K562 (cell line): ENCODE measurements at regions not wholly inside any gene's neighbourhood (a gene's known extent, or its start where the extent isn't known, plus 50 kb on each side); places are given as distances from the start of the nearest gene placed in this dataset.

Experiments
- ATAC-seq: fragments of 200-7000 bp; cut with Tn5 transposase; 3 replicates; pipeline ENCODE4 v1.9.1; 2020; ENCODE audit warnings: moderate library complexity
- BruUV-seq: library from RNA; stranded (reverse); fragments of 400-500 nt; replicated peaks from 2 replicates; lab custom pipeline; 2021; lab: Mats Ljungman, UMichigan
- CTCF ChIA-PET: fragments of 300-600 bp; formaldehyde crosslinking; extraction: SDS; loops from one replicate; lab custom pipeline; 2021; ENCODE audit warnings: low intra/inter-chr PET ratio; lab: Yijun Ruan, JAX
- POLR2A ChIA-PET: fragments of 300-600, 350-650 bp; sonication (Branson Sonifier 250); formaldehyde crosslinking; extraction: SDS; loops from one replicate; lab custom pipeline; 2021; ENCODE audit warnings: antibody characterized with exemption, inconsistent platforms; lab: Yijun Ruan, JAX
- DNase-seq, 4 experiments: peaks; one replicate each; pipeline versions ENCODE4 v3.0.0 to v3.0.0-alpha.2; 2011 to 2018; ENCODE audit warnings: low spot score in 3 of 4, mixed read lengths in 3 of 4; ENCODE audit errors: extremely low read depth in 1 of 4
- FAIRE-seq: peaks from 2 replicates; lab custom pipeline; 2011; peaks lifted over from hg19 to GRCh38; lab: Jason Lieb, UNC
- H2AFZ ChIP-seq: 2 replicates; pipeline ENCODE4 v1.6.0; 2011; ENCODE audit warnings: low read depth, low read length, control low read depth, inconsistent platforms
- H3K27ac ChIP-seq: fragments of 200-600 bp; 3 replicates; pipeline ENCODE4 v1.8.0; 2011; ENCODE audit warnings: low read depth, mild to moderate bottlenecking, control low read depth, inconsistent platforms, low read length, moderate library complexity, mixed read lengths; ENCODE audit errors: extremely low read depth
- H3K27me3 ChIP-seq, 2 experiments: fragments of 300-600 bp in 1 of 2; 2 replicates in 1 of 2; 3 replicates in 1 of 2; pipeline versions ENCODE4 v1.6.0 to v1.8.0; 2011; ENCODE audit warnings: inconsistent platforms in 2 of 2, low read length in 2 of 2, mild to moderate bottlenecking in 1 of 2, mixed read lengths in 1 of 2, moderate library complexity in 1 of 2; ENCODE audit not compliant: control insufficient read depth in 2 of 2, insufficient read depth in 2 of 2
- H3K36me3 ChIP-seq: fragments of 300-600 bp; 3 replicates; pipeline ENCODE4 v1.8.0; 2011; ENCODE audit warnings: mild to moderate bottlenecking, low read length, inconsistent platforms; ENCODE audit not compliant: control insufficient read depth, insufficient read depth
- H3K4me1 ChIP-seq, 2 experiments: fragments of 200-600 bp in 1 of 2; replicated peaks in 1 of 2; 2 replicates in 1 of 2; 3 replicates in 1 of 2; pipeline versions ENCODE4 v1.5.1 to v1.8.0; 2011; ENCODE audit warnings: inconsistent platforms in 2 of 2, low read length in 2 of 2, mild to moderate bottlenecking in 1 of 2, mixed read lengths in 1 of 2, moderate library complexity in 1 of 2; ENCODE audit not compliant: control insufficient read depth in 2 of 2, insufficient read depth in 2 of 2
- H3K4me2 ChIP-seq: 2 replicates; pipeline ENCODE4 v1.6.1; 2011; ENCODE audit warnings: low read length, control low read depth, inconsistent platforms, mixed read lengths; ENCODE audit not compliant: insufficient read depth
- H3K4me3 ChIP-seq: fragments of 200-600 bp; sonication (generic), shearing (Covaris generic); 2 replicates; pipeline ENCODE4 v1.5.1; 2016; ENCODE audit warnings: control low read depth, inconsistent platforms
- H3K79me2 ChIP-seq: fragments of 200-600 bp; 3 replicates; pipeline ENCODE4 v1.8.0; 2011; ENCODE audit warnings: low read length, inconsistent platforms; ENCODE audit not compliant: control insufficient read depth, insufficient read depth
- H3K9ac ChIP-seq, 2 experiments: 2 replicates each; pipeline versions ENCODE4 v1.6.0 to v1.6.1; 2011; ENCODE audit warnings: low read depth in 2 of 2, low read length in 2 of 2, control low read depth in 1 of 2, inconsistent platforms in 1 of 2, mild to moderate bottlenecking in 1 of 2, mixed read lengths in 1 of 2; ENCODE audit not compliant: insufficient read depth in 1 of 2
- H3K9me1 ChIP-seq: one replicate; pipeline ENCODE4 v1.6.0; 2011; ENCODE audit warnings: inconsistent platforms, mild to moderate bottlenecking, low read length, moderate library complexity; ENCODE audit not compliant: control insufficient read depth, insufficient read depth
- H3K9me3 ChIP-seq: replicated peaks from 2 replicates; pipeline ENCODE4 v1.5.1; 2011; ENCODE audit warnings: low read depth, low read length, inconsistent platforms; ENCODE audit not compliant: control insufficient read depth, insufficient read depth
- H4K20me1 ChIP-seq: replicated peaks from 2 replicates; pipeline ENCODE4 v1.6.1; 2011; ENCODE audit warnings: low read length, inconsistent platforms, mixed read lengths; ENCODE audit not compliant: control insufficient read depth, insufficient read depth
- C11orf30 ChIP-seq: fragments of 450-650 bp; IDR thresholded peaks from 2 replicates; pipeline ENCODE4 v1.6.1; 2016; ENCODE audit warnings: low read depth, mild to moderate bottlenecking
- MAFF ChIP-seq: IDR thresholded peaks from 2 replicates; pipeline ENCODE4 v1.6.1; 2012; ENCODE audit warnings: low read length, improper control_type of control experiment
- MAFG ChIP-seq: fragments of 450-650 bp; conservative IDR thresholded peaks from 2 replicates; pipeline ENCODE4 v1.6.1; 2016; ENCODE audit warnings: missing genetic modification characterization, missing compliant biosample characterization
- MAFK ChIP-seq: IDR thresholded peaks from 2 replicates; pipeline ENCODE4 v1.6.1; 2011; ENCODE audit warnings: low read length, improper control_type of control experiment
- ZNF316 ChIP-seq: fragments of 450-650 bp; IDR thresholded peaks from 2 replicates; pipeline ENCODE4 v1.6.1; 2016
- WGBS: fragments of 100-300 bp; shearing (Covaris generic); methylation state at CpG from one replicate; pipeline ENCODE4 v1.1.6; 2016; ENCODE audit warnings: low coverage, mixed read lengths; ENCODE audit not compliant: insufficient coverage; ENCODE audit errors: missing lambda C conversion rate; 5-methylcytosine and 5-hydroxymethylcytosine counted together
- in situ Hi-C: fragments of 300-500 bp; cut with MboI; formaldehyde crosslinking; loops from 4 replicates; pipeline ENCODE4 v1.15.0; 2018; ENCODE audit warnings: inconsistent platforms, mixed read lengths
- intact Hi-C: fragments of 100-400 bp; cut with micrococcal nuclease; formaldehyde crosslinking; loops from 2 replicates; pipeline ENCODE4 v1.14.2; 2022
- TF ChIP-seq, protein P1 (sequence below): fragments of 450-650 bp; IDR thresholded peaks from 2 replicates; pipeline ENCODE4 v1.7.1; 2018; ENCODE audit warnings: mild to moderate bottlenecking, low read depth; ENCODE audit not compliant: partially characterized antibody

DNA sequence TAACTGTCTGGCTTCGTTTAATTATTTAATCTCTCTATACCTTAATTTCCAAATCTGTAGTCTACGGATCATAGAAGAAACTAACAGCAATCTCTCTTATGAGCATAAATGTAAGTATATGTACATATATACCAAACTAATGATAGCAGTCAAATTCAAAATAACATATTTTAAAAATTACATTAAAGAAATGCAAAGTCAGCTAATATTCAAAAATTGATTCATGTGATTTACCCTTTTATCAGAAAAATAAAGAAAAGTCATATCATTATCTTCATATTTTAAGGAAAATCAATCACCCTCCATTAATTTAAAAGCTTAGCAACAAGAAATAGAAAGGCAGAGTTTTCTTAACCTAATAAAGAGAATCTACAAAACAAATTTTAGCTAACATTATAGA, 575.9 kb downstream of the IRS1 start:
- FAIRE-seq, result no peak
- Histone ChIP-seq H3K79me2 (no peaks in the 10 kb centered on the region), H3K36me3 (no peaks in the 10 kb centered on the region), H3K9ac (no peak overlapping the region), H3K4me2 (no peak overlapping the region), H3K9me3 (no peaks in the 10 kb centered on the region), H3K9me1 (no peaks in the 10 kb centered on the region), H3K4me1 (no peaks in the 10 kb centered on the region), H3K27me3 (no peaks in the 10 kb centered on the region), H3K4me3 (no peak overlapping the region), H3K27ac (no peak overlapping the region), H2AFZ (no peak overlapping the region), H4K20me1 (no peaks in the 10 kb centered on the region)
- CTCF ChIA-PET, result no interaction called here
- WGBS, result 0% methylated on average over 2 of the region's 2 CpGs
- DNase-seq, result no peak
- TF ChIP-seq ZNF316 (peak; percentile 88), C11orf30 (peak; percentile 66), MAFF (peak; percentile 50; the same call in 1 of the 2 replicates), MAFG (peak; percentile 64), MAFK (peak; percentile 82)
- TF ChIP-seq, protein P1, sequence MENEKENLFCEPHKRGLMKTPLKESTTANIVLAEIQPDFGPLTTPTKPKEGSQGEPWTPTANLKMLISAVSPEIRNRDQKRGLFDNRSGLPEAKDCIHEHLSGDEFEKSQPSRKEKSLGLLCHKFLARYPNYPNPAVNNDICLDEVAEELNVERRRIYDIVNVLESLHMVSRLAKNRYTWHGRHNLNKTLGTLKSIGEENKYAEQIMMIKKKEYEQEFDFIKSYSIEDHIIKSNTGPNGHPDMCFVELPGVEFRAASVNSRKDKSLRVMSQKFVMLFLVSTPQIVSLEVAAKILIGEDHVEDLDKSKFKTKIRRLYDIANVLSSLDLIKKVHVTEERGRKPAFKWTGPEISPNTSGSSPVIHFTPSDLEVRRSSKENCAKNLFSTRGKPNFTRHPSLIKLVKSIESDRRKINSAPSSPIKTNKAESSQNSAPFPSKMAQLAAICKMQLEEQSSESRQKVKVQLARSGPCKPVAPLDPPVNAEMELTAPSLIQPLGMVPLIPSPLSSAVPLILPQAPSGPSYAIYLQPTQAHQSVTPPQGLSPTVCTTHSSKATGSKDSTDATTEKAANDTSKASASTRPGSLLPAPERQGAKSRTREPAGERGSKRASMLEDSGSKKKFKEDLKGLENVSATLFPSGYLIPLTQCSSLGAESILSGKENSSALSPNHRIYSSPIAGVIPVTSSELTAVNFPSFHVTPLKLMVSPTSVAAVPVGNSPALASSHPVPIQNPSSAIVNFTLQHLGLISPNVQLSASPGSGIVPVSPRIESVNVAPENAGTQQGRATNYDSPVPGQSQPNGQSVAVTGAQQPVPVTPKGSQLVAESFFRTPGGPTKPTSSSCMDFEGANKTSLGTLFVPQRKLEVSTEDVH, result no peak
- ATAC-seq, result no peak
- intact Hi-C loops (no loop called here), in situ Hi-C loops (no loop called here)
- POLR2A ChIA-PET, result no interaction called here
- BruUV-seq, result no TSS peak
